ENCODE measurements at regions not wholly inside any gene's neighbourhood (a gene's known extent, or its start where the extent isn't known, plus 50 kb on each side); places are given as distances from the start of the nearest gene placed in this dataset.

GRCh38 chr6:91465393-91465792 is 878.5 kb upstream of the MAP3K7 start:
- no peak for DNase-seq
- H3K27me3 ChIP-seq, result no peaks in the 10 kb centered on the region
- no peak overlapping the region for H3K4me3 ChIP-seq
- H3K4me1 ChIP-seq, result no peaks in the 10 kb centered on the region; the same call in 1 of the 2 replicates
- no peaks in the 10 kb centered on the region for H3K36me3 ChIP-seq
- H3K9me3 ChIP-seq (replicated peaks), result peaks cover 5% of the 10 kb centered on the region
- no peak overlapping the region for H3K27ac ChIP-seq

DNA sequence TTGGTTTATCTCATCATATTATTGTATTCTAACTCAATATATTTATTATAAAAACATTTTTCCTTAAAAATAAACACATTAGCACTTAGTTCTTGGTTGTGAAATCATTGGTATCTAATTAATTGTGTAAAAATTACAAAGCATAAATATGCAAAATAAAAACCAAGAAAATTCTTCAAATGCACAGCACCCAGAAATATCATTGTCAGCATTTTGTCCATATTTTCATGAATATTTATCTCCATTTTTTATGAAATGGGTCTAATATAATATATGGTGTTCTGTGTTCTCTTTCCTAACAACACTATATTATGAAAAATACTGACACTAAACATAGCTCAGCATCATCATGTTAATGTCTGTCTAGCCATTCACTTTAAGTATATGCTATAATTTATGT is 877.8 kb upstream of the MAP3K7 start:
- Histone ChIP-seq H3K4me1 (no peaks in the 10 kb centered on the region; the same call in 1 of the 2 replicates), H3K36me3 (no peaks in the 10 kb centered on the region), H3K27me3 (no peaks in the 10 kb centered on the region), H3K27ac (no peak overlapping the region), H3K9me3 (replicated peaks) (peaks cover 5% of the 10 kb centered on the region), H3K4me3 (no peak overlapping the region)
- no peak for DNase-seq

DNA sequence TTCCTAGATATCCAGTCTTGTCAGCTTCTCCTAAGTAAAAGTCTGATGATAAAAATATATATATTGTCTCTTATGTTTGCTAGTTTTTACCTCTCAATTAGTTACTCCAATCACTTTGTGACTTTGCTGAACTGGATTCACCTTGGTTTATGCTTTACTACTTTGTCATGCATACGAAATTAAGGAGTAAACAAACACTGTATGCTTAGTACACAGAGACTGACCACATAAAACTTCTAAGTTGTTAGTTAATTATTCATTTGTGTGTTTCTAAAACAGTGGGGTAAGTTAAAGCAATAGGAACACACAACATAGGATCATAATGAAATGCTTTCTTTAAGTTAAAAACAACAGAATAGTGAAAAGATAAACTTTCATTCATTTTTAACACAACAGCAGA is 877.3 kb upstream of the MAP3K7 start:
- H3K27me3 ChIP-seq, result no peaks in the 10 kb centered on the region
- DNase-seq, result no peak
- H3K4me3 ChIP-seq, result no peak overlapping the region
- H3K27ac ChIP-seq, result no peak overlapping the region
- H3K36me3 ChIP-seq, result no peaks in the 10 kb centered on the region
- no peaks in the 10 kb centered on the region; the same call in 1 of the 2 replicates for H3K4me1 ChIP-seq
- H3K9me3 ChIP-seq (replicated peaks), result peaks cover 4% of the 10 kb centered on the region

- Histone ChIP-seq H3K4me1 (no peaks in the 10 kb centered on the region; the same call in 1 of the 2 replicates), H3K9me3 (replicated peaks) (peaks cover 3% of the 10 kb centered on the region; the same call in 1 of the 2 replicates), H3K27me3 (no peaks in the 10 kb centered on the region), H3K27ac (no peak overlapping the region), H3K36me3 (no peaks in the 10 kb centered on the region), H3K4me3 (no peak overlapping the region)
- DNase-seq, result no peak
Measured at GRCh38 chr6:91462241-91462640, 875.4 kb upstream of the MAP3K7 start.

DNA sequence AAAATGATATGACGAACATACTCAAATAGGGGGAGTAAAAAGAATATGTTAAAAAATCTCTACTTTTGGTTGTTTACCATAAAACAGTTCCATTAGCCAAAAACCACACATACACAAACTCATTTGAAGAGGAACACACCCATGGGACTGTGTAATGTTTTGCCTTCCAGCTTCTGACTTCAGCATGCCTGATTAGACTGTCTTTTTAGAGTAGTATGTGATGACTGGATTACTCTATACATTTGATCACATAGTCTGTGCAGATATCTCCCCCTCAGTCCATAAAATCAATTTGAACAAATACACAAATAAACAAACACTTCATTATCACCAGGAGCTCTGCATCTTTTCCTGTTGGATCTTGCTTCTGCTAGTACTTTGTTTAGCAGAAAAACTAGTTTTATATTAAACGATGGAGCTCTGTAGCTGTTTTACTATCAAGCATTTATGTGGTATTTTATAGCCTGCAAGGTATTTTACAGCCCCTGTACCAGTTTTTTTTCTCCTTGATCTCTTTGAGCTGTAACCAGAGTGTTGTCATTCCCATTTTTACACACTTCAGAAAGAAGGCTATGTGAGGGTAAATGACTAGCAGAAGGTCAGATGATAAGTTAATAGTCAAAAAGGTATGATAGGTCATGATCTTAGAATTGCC is 866.5 kb upstream of the MAP3K7 start:
- Histone ChIP-seq H3K9me3 (replicated peaks) (peaks cover 3% of the 10 kb centered on the region; the same call in 1 of the 2 replicates), H3K27me3 (no peaks in the 10 kb centered on the region), H3K27ac (no peak overlapping the region; the same call in 1 of the 2 replicates), H3K4me1 (peaks cover 13% of the 10 kb centered on the region), H3K4me3 (no peak overlapping the region), H3K36me3 (no peaks in the 10 kb centered on the region)
- peak in 1 of 2 experiments; percentile 10 for DNase-seq

GRCh38 chr6:91449539-91449938 is 862.7 kb upstream of the MAP3K7 start:
- Histone ChIP-seq H3K36me3 (no peaks in the 10 kb centered on the region), H3K4me3 (no peak overlapping the region), H3K9me3 (replicated peaks) (no peaks in the 10 kb centered on the region), H3K27ac (no peak overlapping the region), H3K4me1 (peaks cover 10% of the 10 kb centered on the region), H3K27me3 (no peaks in the 10 kb centered on the region)
- no peak for DNase-seq

DNA sequence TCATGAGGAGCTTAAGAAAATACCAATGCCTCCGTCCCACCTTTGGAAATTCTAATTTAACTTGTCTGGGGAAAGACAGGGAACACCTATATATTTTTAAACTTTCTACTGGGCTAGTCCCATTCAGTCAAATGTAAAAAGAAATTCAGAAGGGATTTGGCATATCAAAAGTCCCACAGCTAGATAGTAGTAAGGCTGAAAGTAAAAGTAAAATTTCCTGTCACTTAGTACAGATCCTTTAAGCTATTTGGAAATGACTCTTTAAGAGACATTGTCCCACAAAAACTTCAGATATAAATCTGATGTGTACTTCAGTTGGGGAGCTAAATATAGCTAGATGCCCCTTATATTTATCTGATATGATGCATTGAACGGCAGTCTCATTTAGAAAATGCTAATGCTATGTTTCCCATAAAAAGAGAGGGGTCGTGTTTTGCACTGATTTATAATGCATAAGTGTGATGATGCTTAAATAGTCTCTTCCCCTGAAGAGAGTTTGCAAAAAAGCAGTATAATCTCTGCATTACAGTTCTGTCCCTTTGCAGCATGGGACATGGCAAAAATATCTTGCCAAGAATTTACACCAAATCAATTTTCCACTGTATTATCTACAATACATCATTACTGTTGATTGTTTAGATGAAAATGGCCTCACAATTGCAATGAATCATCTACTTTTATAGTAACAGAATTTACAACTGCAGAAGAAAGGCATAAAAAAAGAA is 860.8 kb upstream of the MAP3K7 start:
- DNase-seq, result no peak

GRCh38 chr6:91447081-91447480 is 860.2 kb upstream of the MAP3K7 start:
- Histone ChIP-seq H3K27ac (no peak overlapping the region), H3K9me3 (replicated peaks) (no peaks in the 10 kb centered on the region), H3K36me3 (no peaks in the 10 kb centered on the region), H3K4me3 (no peak overlapping the region), H3K4me1 (no peaks in the 10 kb centered on the region), H3K27me3 (no peaks in the 10 kb centered on the region)
- no peak for DNase-seq

More for the DNA sequence above, 860.8 kb upstream of the MAP3K7 start:
- Histone ChIP-seq H3K4me3 (no peak overlapping the region), H3K9me3 (replicated peaks) (no peaks in the 10 kb centered on the region), H3K27me3 (no peaks in the 10 kb centered on the region), H3K4me1 (no peaks in the 10 kb centered on the region), H3K27ac (no peak overlapping the region), H3K36me3 (no peaks in the 10 kb centered on the region)

DNA sequence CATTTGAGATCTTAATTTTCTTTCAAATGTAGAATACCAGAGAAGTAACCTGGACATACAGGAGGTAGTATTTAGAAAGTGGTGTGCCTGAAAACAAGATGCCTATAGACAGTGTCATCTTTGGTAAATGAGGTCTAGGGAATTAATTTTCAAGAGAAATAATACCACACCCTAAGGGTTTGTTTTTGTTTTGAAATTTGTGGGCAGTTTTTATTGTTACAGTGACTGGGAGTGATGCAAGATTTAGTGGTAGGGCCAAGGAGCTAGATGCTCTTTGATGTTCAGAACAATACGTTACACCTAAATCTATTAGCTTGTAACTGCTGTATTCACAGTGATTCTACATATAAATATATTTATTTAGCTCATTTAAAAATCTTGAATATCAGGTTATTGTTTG is 856.5 kb upstream of the MAP3K7 start:
- Histone ChIP-seq H3K9me3 (replicated peaks) (no peaks in the 10 kb centered on the region), H3K4me3 (no peak overlapping the region), H3K27ac (no peak overlapping the region), H3K4me1 (no peaks in the 10 kb centered on the region), H3K36me3 (no peaks in the 10 kb centered on the region), H3K27me3 (no peaks in the 10 kb centered on the region)
- DNase-seq, result no peak

DNA sequence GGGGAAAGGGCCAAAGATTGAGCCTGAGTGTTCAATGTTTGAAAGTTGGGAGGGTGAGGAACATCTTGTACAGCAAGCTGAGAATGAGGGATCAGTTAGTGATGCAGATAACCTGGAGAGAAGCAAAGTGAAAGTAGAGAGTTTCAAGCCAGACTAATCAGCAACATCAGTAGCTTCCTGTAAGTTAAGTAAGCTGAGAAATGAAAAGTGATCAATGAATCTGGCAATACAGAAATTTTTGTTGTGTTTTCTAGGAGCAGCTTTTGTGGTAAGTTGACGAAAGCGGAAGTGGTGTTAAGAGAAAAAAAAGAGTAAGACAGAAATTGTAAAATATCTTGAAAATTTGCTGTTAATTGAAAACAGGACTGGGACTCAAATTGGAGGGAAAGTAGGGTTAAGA is 855.5 kb upstream of the MAP3K7 start:
- no peaks in the 10 kb centered on the region for H3K36me3 ChIP-seq
- no peak for DNase-seq
- no peak overlapping the region for H3K4me3 ChIP-seq
- no peaks in the 10 kb centered on the region for H3K4me1 ChIP-seq
- H3K27ac ChIP-seq, result no peak overlapping the region
- no peaks in the 10 kb centered on the region for H3K9me3 ChIP-seq (replicated peaks)
- H3K27me3 ChIP-seq, result no peaks in the 10 kb centered on the region

DNA sequence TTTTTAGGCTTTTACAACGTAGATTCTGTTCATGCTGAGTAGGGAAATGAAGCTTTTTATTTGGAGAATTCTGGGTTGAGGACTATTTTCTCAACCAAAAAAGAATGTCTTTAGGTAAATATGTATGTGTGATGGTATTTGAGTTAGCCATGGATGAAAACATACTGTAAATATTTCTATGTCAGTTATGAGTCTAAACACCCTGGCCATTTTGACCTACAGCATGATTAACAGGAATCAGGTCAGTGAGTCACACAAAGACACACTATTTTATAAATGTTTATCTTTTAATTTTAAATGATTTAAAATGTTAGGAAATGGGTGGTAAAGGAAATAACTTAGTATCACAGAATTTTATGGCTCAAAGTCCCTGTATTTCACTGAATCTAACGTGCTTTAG is 851.7 kb upstream of the MAP3K7 start:
- Histone ChIP-seq H3K4me3 (no peak overlapping the region), H3K9me3 (replicated peaks) (no peaks in the 10 kb centered on the region), H3K36me3 (no peaks in the 10 kb centered on the region), H3K4me1 (no peaks in the 10 kb centered on the region), H3K27me3 (no peaks in the 10 kb centered on the region), H3K27ac (no peak overlapping the region)
- DNase-seq, result no peak

DNA sequence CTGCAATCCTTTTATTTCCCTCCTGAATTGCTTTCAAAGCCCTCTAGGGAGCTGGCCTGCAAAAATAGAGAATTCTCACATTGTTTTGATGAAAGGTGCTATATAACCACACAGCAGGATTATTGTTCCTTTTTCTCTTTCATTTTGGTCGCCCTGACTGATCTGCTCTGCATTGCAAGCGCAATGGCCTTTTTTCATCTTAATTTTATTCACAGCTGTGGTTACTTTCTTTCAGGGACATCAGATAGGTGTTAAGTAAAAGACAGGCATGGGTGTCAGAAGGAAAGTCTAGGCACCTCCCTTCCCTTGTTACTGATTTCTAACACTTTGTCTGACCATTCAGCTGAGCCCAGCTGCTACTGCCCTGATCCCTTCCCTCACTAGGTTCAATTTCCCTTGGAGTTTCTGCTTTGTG is 850.5 kb upstream of the MAP3K7 start:
- Histone ChIP-seq H3K9me3 (replicated peaks) (no peaks in the 10 kb centered on the region), H3K27ac (no peak overlapping the region), H3K36me3 (no peaks in the 10 kb centered on the region), H3K4me3 (no peak overlapping the region), H3K4me1 (no peaks in the 10 kb centered on the region), H3K27me3 (no peaks in the 10 kb centered on the region)
- no peak for DNase-seq

GRCh38 chr6:91436448-91436847 is 849.6 kb upstream of the MAP3K7 start:
- H3K4me1 ChIP-seq, result no peaks in the 10 kb centered on the region
- no peak overlapping the region for H3K4me3 ChIP-seq
- H3K27ac ChIP-seq, result no peak overlapping the region
- H3K9me3 ChIP-seq (replicated peaks), result no peaks in the 10 kb centered on the region
- H3K36me3 ChIP-seq, result no peaks in the 10 kb centered on the region
- DNase-seq, result no peak
- no peaks in the 10 kb centered on the region for H3K27me3 ChIP-seq

DNA sequence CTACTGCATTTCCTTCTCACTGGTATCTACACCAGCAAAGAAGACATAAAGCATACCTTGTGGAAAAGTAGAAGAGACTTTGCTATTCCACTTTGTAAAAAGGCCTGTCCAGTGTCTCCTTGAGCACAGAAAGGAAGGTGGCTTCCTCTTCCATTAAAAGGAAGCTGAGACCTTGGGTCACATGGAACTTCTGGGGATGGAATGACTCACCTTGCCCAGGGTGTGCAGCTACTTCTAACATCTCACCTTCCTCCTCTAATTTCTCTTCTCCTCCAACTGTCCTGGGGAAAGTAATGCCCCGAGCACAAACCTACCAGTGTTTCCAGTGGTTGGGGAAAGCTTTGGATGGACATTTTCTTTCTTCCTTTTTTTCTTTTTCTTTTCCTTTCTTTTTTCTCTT is 848.8 kb upstream of the MAP3K7 start:
- Histone ChIP-seq H3K27ac (no peak overlapping the region), H3K4me1 (no peaks in the 10 kb centered on the region), H3K36me3 (no peaks in the 10 kb centered on the region), H3K4me3 (no peak overlapping the region), H3K27me3 (no peaks in the 10 kb centered on the region), H3K9me3 (replicated peaks) (no peaks in the 10 kb centered on the region)
- DNase-seq, result no peak

DNA sequence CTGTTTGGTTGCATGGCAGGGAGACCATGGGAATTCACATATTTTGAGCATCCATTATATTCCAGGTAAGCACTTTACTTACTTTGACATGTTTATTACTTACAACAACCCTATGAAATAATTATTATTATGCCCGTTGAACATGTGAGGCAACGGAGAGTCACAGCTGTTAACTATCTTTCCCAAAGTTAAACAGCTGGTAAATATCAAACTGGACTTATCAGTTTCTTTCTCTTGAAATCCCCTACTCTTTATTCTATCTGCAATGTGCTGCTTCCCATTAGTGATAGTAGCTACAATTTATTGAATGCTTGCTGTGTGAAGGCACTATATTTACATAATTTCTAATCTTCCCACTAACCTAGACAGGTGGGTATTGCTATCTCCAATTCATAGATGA is 847.7 kb upstream of the MAP3K7 start:
- Histone ChIP-seq H3K27me3 (no peaks in the 10 kb centered on the region), H3K4me1 (no peaks in the 10 kb centered on the region), H3K4me3 (no peak overlapping the region), H3K36me3 (no peaks in the 10 kb centered on the region), H3K27ac (no peak overlapping the region), H3K9me3 (replicated peaks) (no peaks in the 10 kb centered on the region)
- no peak for DNase-seq
